Type B pancreatic cell (in vitro differentiated cells): ENCODE measurements at regions not wholly inside any gene's neighbourhood (a gene's known extent, or its start where the extent isn't known, plus 50 kb on each side); places are given as distances from the start of the nearest gene placed in this dataset.

Source experiments
- DNase-seq: peaks from one replicate; pipeline ENCODE4 v3.0.0; 2021; ENCODE audit warnings: mixed read lengths; ENCODE audit not compliant: unreplicated experiment; ENCODE audit errors: extremely low spot score
- H3K27ac Mint-ChIP-seq: 2 replicates; pipeline ENCODE4 v1.8.0; 2021; ENCODE audit warnings: mild to moderate bottlenecking, mixed read lengths
- H3K27me3 Mint-ChIP-seq: 2 replicates; pipeline ENCODE4 v1.8.0; 2021; ENCODE audit warnings: mixed read lengths
- H3K36me3 Mint-ChIP-seq: 2 replicates; pipeline ENCODE4 v1.8.0; 2021; ENCODE audit warnings: mixed read lengths
- H3K4me1 Mint-ChIP-seq: one replicate; pipeline ENCODE4 v1.8.0; 2021; ENCODE audit warnings: mixed read lengths; ENCODE audit not compliant: unreplicated experiment
- H3K4me3 Mint-ChIP-seq: 2 replicates; pipeline ENCODE4 v1.8.0; 2021; ENCODE audit warnings: mild to moderate bottlenecking, mixed read lengths
- H3K9me3 Mint-ChIP-seq: 2 replicates; pipeline ENCODE4 v1.8.0; 2021; ENCODE audit warnings: mixed read lengths
- CTCF ChIP-seq: fragments of 200-600 bp; sonication (generic); conservative IDR thresholded peaks from 2 replicates; pipeline ENCODE4 v1.5.0; 2021; ENCODE audit warnings: antibody characterized with exemption, mild to moderate bottlenecking

- Mint-ChIP-seq H3K36me3 (no peaks in the 10 kb centered on the region), H3K4me1 (no peaks in the 10 kb centered on the region), H3K27me3 (no peaks in the 10 kb centered on the region), H3K4me3 (no peak overlapping the region), H3K9me3 (peaks cover 26% of the 10 kb centered on the region), H3K27ac (no peak overlapping the region)
- no peak for DNase-seq
- no peak for TF ChIP-seq CTCF
Measured at GRCh38 chr12:34302131-34302885, 280.0 kb downstream of the ALG10 start.

- Mint-ChIP-seq H3K27me3 (no peaks in the 10 kb centered on the region), H3K4me3 (no peak overlapping the region), H3K27ac (no peak overlapping the region), H3K36me3 (no peaks in the 10 kb centered on the region), H3K9me3 (peaks cover 21% of the 10 kb centered on the region), H3K4me1 (no peaks in the 10 kb centered on the region)
- no peak for DNase-seq
- TF ChIP-seq CTCF, result no peak
Measured at GRCh38 chr12:34303091-34303870, 281.0 kb downstream of the ALG10 start.

- Mint-ChIP-seq H3K27ac (no peak overlapping the region), H3K36me3 (no peaks in the 10 kb centered on the region), H3K9me3 (peaks cover 21% of the 10 kb centered on the region), H3K4me1 (no peaks in the 10 kb centered on the region), H3K4me3 (no peak overlapping the region), H3K27me3 (no peaks in the 10 kb centered on the region)
- DNase-seq, result no peak
- no peak for TF ChIP-seq CTCF
Measured at GRCh38 chr12:34304001-34304400, 281.7 kb downstream of the ALG10 start.

- H3K4me1 Mint-ChIP-seq, result no peaks in the 10 kb centered on the region
- peaks cover 24% of the 10 kb centered on the region for H3K9me3 Mint-ChIP-seq
- DNase-seq, result no peak
- no peak overlapping the region for H3K27ac Mint-ChIP-seq
- no peaks in the 10 kb centered on the region for H3K36me3 Mint-ChIP-seq
- H3K4me3 Mint-ChIP-seq, result no peak overlapping the region
- TF ChIP-seq CTCF, result no peak
- H3K27me3 Mint-ChIP-seq, result no peaks in the 10 kb centered on the region
Measured at GRCh38 chr12:34304546-34304945, 282.2 kb downstream of the ALG10 start.

- Mint-ChIP-seq H3K4me3 (no peak overlapping the region), H3K36me3 (no peaks in the 10 kb centered on the region), H3K9me3 (peaks cover 24% of the 10 kb centered on the region), H3K27ac (no peak overlapping the region), H3K4me1 (no peaks in the 10 kb centered on the region), H3K27me3 (no peaks in the 10 kb centered on the region)
- no peak for DNase-seq
- no peak for TF ChIP-seq CTCF
Measured at GRCh38 chr12:34305176-34305575, 282.9 kb downstream of the ALG10 start.
